LHCN-M2 (cell line): ENCODE measurements at regions not wholly inside any gene's neighbourhood (a gene's known extent, or its start where the extent isn't known, plus 50 kb on each side); places are given as distances from the start of the nearest gene placed in this dataset.
"Not testable (repeated sequence)": the region's sequence is repeated elsewhere in the genome, so short reads cannot be mapped to it uniquely, and the experiment has no call there.

Experiments
- DNase-seq: peaks from one replicate; pipeline ENCODE4 v3.0.0-alpha.2; 2012; ENCODE audit warnings: low read depth

- no peak for DNase-seq
These were observed 259.8 kb upstream of the HDAC4 start for GRCh38 chr2:239660390-239661230.

DNA sequence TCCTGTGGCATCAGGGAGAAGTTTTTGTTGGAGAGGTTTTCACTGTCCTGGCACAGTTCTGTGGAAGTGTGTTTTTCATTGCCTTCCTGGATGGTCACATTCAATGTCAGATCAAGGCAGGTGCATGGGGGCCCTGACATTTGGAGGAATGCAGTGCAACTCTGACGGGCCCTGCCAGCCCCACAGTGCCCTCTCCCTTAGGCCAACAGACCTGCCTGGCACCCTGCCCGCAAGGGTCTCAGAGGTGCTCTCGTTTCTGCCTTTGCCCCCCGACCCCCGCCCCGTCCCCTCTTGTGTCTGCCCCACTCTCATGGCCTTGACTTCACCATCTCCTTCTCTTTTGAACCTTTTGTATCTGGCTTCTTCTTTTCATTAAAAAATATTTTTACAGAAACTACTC is 257.2 kb upstream of the HDAC4 start:
- DNase-seq = no peak

- no peak for DNase-seq
These were observed 256.4 kb upstream of the HDAC4 start for GRCh38 chr2:239657236-239657635.

GRCh38 chr2:239654266-239654665 is 253.4 kb upstream of the HDAC4 start:
- no peak for DNase-seq

DNA sequence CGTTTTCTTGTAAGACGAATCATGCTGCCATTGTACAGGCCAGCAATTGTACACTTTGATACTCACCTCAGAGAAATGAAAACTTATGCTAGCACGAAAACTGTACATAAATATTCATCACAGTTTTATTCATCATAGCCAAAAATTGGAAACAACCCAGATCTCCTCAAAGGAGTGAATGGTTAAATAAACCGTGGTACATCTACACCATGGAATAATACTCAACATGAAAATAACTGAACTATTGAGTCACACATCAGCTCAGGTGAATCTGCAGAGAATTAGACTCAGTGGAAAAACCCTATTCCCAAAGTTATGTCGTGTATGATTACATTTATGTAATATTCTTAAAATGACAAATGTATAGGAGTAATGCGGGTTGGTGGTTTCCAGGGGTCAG is 251.0 kb upstream of the HDAC4 start:
- no peak for DNase-seq

DNA sequence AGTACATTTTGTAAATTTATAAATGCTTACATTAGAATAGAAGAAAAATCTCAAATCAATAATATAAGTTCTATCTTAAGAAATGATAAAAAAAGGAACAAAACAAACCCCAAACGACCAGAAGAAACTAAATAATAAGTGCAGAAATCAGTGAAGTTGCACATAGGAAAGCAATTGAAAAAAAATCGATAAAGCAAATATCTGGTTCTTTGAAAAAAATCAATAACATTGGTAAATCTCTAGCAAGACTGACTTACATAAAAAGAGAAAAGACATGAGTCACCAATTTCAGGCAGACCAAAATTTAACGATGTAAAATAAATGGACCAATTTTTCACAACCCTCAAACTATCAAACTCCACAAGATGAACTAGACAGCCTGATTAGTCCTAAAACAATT is 249.9 kb upstream of the HDAC4 start:
- DNase-seq = no peak

DNA sequence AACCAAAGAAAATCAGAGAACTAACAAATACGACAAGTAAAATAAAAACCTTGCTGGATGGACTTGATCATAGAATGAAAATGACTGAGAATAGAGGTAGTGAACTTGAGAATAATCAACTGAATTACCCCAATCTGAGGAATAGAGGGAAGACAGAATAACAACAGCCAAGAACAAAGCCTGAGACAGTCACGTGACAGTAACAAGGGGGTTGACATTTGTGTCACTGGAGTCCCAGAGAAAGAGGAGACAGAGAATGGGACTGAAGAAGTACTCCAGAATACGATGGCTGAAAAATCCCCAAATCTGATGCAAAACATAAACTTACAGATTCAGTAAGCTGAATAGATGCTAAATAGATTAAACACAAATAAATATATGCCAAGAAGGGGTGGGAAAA is 248.5 kb upstream of the HDAC4 start:
- no peak for DNase-seq

- DNase-seq = no peak
These were observed 247.8 kb upstream of the HDAC4 start for GRCh38 chr2:239648607-239649006.

- DNase-seq = no peak
These were observed 246.4 kb upstream of the HDAC4 start for GRCh38 chr2:239647052-239647819.

DNA sequence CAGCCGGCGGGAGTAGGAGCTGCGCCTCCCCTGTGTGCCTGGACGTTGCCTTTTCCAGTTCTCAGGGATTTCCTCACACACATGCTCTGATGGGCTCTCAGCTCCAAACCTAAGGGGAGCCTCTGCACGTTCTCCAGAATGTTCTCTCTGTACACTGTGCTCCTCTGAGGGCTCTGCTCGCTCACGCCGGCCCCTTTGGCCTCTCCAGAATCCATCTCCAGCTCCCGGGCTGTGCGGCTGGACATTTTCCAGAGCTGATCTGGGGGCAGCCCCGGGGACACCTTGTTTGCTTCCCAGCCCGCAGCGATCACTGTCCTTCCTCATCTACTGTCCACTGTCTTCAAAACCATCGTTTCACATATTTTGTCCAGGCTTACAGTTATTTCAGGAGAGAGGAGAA is 245.4 kb upstream of the HDAC4 start:
- DNase-seq = no peak

- DNase-seq = not testable (repeated sequence)
These were observed 243.8 kb upstream of the HDAC4 start for GRCh38 chr2:239644594-239644993.

GRCh38 chr2:239644011-239644410 is 243.2 kb upstream of the HDAC4 start:
- DNase-seq = peak; percentile 5

- DNase-seq = no peak
These were observed 241.7 kb upstream of the HDAC4 start for GRCh38 chr2:239642406-239643004.

- DNase-seq = not testable (repeated sequence)
These were observed 241.1 kb upstream of the HDAC4 start for GRCh38 chr2:239641904-239642303.

GRCh38 chr2:239640676-239641578 is 240.1 kb upstream of the HDAC4 start:
- no peak for DNase-seq

DNA sequence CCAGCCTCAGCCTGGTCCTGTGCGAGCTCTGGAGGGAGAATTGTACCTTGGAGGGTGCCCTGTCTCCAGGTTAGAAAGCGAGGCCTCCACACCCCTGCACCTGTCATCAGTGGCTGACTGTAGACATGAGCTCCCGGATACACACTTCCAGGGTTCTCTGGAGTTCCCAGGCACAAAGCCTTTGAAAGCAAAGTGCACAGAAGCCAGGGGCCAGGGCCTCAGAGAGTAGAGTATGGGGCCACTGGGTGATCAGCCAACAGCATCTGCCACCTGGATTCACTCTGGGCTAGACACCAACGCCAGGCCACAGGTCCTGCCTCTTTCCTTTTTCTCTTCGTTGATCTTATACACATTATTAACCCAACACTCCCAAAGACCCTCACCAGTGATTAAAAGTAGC is 239.4 kb upstream of the HDAC4 start:
- DNase-seq = no peak

GRCh38 chr2:239639421-239640185 is 238.8 kb upstream of the HDAC4 start:
- DNase-seq = no peak

DNA sequence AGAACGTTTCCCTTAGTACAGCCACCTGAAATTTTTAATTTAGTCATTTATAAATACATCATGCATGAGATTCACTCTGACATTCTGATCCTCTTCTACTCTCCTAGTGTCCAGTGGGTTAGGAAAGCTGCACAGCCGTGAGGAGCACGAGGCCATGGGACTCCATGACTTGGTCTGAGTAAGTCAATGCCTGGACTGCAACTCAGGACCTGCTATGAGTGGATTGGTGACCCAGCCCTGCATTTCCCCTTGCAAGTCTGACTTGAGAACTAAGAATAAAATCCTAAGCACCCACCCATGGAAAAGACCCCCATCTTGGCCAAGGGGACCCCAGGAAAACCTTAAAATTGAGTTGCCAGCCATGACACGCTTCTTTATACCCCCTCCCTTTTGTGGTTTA is 237.6 kb upstream of the HDAC4 start:
- DNase-seq = no peak

- DNase-seq = no peak
These were observed 236.0 kb upstream of the HDAC4 start for GRCh38 chr2:239636808-239637207.

DNA sequence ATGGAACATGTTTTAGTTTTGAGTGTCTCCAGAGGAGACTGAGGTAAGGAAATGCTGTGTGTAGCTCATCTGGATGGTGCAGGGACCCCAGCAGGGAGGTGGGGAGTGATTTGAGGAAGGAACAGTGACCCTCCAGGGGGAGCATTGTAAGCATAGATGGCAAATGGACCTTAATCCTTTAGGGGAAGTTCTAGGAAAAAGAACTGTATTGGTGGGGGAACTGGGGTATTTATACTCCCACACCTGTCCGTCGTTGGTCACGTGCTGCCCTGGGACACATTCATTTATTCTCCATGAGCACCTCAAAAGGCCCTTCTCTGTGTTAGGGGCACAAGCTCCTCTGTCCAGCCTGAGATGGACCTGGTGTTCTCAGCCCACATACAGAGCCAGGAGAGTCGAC is 233.9 kb upstream of the HDAC4 start:
- no peak for DNase-seq
